SH-SY5Y (cell line): ENCODE measurements at regions not wholly inside any gene's neighbourhood (a gene's known extent, or its start where the extent isn't known, plus 50 kb on each side); places are given as distances from the start of the nearest gene placed in this dataset.

Experiments
- GATA2 ChIP-seq: IDR thresholded peaks from 2 replicates; pipeline ENCODE4 v1.6.1; 2011; ENCODE audit warnings: mild to moderate bottlenecking, low read depth, low read length
- GATA3 ChIP-seq: IDR thresholded peaks from 2 replicates; pipeline ENCODE4 v1.6.1; 2011; ENCODE audit warnings: low read depth, mild to moderate bottlenecking, low read length, moderate library complexity

DNA sequence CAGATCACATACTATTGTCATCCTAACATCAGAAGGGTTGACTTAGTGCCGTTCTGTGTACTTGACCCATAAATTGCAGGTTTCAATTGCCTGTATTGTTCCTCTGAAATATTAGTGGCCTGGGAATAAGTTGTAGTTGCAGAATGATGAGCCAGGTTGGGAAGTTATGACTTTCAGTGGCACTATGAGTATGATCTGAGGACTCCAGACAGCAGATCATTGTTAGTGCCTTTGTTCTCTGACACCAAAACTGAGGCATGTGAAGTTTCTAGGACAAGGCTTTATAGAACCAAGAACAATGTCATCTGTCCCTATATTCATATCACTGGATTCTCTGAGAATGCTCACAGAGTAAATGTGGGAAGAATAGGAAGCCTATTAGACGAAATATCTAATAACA is 403.7 kb downstream of the STK39 start:
- TF ChIP-seq GATA3 (no peak), GATA2 (no peak)
